ENCODE measurements at regions not wholly inside any gene's neighbourhood (a gene's known extent, or its start where the extent isn't known, plus 50 kb on each side); places are given as distances from the start of the nearest gene placed in this dataset.

DNA sequence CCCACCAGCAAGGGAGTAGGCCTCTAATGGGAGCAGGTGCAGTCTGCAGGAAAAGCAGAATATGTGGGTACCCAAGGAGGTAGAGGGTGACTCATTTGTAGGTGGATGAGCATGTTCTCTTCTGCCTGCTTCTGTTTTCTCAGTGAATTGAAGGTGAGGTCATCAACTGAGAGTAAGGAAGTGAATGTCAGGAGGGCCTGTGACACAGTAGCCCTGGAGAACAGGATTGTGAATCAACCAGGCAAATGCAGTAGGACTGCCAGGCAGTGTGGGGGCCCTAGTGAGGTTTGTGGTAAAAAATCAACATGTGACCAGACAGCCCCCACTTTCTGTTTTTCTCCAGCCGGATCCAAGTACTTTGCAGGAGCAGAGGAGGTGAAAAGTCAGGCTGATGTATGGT lies 150.5 kb upstream of the SOX9 start:
- no peak for DNase-seq

DNA sequence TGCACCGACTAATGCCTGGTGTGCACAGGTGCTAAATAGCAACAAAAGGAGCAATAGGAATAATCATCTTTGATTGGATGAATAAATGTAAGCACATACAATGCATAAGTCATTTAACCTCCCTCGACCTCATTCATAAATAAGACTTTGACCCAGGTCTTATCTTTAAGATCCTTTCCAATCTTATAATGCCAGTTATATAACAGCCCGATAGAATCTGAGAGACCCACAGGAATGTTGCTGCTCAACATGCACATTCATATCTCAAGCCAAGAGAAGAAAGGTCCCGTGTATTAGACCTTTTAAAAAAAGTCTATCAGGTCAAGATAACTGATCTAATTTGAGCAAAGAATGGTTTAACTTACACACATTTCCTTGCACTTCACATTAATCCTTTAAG lies 146.8 kb upstream of the SOX9 start:
- no peak for DNase-seq

DNA sequence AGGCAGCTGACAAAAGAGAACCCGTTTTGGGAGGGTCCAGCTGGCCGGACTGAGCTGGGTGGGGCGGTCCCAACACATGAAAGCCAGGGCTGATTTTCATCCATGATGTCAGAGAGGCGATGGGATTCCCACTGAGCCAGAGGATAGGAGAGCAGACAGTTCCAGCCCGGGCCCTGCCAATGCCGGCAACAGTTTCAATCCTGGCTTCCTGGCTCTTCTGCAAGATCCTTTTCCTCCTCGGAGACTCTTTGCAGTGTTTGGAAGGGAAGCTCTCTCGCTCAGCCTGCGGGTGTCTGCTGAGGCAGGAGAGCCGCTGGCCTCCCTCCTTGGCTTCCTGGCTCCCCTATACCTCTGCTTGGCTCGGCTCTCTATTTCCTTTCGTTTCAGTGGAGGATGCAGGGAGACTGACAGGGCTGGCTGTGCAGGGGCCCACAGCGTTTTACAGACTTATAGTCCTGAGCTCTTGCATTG lies 145.5 kb upstream of the SOX9 start:
- DNase-seq: no peak

DNA sequence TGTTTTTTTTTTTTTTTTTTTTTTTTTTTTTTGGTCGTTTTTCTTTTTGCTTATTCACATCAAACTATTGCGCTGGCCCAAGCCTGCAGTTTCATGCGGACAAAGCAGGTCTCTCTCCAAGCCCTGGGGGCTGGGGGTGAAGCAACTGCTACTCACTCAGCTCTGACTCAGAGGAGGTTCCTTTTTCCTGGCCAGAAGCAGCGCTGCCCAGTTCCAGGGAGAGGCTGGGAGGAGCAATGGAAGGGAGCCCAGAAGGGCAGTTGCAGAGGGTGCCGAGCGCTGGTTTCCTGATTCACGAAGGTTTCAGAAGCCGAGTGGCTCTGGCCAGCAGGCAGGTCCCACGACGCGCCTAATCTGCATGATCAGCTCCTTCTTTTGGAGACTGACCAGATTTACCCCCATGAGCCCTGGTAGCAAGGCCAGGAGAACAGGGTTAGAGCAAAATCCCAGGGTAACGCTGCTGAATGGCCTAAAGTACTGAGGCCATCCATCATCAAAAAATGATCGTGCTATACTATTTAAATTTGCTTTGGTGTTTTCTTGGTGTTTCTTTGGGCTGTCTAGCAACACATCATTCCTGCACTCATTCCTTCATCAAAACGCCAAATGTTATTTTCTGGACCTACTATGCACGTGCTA lies 144.7 kb upstream of the SOX9 start:
- DNase-seq: peak; percentile 24 to 65

DNA sequence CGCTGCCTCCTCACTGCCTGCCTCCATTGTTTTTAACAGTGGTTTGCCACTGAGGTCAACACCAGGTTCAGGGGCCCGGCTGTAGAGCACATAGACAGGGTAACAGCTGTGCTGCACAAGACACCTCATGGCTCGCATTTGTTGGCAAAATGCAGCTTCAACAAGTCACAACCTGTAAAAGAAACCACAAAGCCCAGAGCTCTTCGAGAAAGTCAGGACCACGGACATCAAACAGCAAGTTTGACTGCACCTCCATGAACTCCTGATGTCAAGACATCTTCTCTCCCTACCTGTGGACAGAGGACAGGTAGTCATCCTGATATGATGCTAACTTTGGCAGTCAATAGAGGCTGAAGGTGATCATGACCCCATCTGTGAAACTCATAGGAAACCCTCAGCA lies 142.4 kb upstream of the SOX9 start:
- DNase-seq: no peak

DNA sequence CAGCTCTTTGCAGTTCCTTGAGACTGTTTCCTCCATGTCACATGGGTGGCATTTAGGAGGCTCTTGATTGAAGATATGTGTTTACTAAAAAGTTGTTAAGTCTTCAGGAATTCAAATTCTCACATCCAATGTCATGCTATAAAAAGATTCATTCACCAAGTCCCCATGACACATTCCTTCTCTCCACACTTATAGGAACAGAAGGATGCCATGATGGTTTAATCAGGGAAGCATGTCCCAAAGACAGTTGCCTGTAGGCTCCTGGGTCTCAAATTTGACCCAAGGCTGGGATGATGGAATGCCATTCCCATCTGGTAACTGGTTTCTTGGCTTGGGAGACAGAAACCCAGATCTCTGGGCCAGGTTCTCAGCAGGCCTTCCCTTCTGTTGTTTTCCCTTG lies 140.6 kb upstream of the SOX9 start:
- DNase-seq: no peak

DNA sequence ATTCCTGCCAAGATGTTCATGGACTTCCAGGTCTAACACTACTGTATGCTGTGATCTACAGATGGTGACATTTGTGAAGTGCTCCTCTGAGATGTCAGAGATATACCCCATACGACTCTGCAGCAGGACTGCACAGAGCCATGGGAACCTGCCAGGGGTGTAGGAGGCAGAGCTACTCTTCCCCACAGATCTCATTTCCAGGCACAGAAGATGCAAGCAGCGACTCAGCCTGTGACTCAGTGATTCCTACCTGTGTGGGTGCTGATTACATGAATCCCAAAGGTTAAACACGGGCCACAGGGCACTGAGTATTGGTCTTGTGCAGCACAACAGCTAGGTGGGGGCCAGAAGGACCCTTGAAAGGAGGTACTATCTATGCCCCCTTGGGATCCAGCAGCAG lies 137.0 kb upstream of the SOX9 start:
- no peak for DNase-seq

DNA sequence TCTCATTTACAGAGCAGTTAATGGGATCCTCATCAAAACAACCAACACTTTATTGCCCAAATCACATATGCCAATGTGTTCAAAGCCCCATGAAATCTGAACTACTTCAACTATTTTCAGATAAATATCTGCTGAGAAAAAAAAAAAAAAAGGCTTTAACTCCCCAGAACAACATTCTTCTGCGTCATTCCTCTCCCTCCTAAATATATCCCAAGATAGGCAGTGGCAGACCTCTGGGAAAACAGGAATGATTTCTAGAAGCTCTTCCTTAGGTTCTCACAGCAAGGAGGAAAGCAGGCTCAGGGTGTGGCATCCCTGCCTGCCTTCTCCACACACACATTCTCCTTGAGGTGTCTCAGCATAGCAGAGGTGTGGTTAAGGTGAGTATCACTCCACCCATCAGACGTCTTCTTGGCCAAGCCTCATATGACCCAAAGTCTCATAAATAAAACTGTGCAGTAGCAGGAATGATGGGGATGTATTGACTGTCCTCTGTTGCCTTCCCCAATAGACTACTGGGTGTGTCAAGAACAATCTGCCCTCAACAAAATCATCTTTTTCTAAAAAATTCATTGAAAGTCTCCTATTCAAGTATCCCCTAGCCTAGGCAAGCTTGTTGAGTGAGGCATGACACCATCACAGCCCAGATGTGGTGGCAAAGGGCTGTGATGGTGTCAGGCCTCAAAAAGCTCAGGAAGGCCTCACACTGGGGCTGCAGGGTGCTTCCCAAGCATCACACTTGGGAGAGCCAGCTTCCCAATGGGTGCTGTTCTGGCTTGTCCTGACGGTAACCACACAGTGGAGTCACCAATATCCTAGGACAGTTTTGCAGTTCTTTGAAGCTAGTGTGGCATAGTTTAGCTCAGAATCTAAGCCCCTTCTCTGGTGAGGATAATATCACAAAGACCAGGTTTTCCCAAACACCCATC lies 135.4 kb upstream of the SOX9 start:
- DNase-seq: no peak

DNA sequence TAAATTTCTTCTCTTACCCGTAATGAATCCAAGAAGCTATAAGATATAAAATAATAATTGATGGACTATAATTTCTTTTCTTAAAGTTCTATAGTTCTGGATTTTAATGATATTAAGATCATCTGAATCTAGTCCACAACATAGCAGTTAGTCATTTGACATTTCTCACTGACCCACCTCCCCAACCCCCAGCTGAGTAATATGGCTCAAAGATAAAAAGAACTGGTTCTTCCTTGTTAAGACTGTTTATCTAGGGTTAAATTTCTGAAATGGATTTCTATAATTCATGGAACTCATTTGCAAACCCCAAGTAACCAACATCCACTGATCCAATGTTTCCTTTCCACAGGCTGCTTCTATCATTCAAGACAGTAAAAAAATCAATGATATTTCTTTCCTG lies 133.9 kb upstream of the SOX9 start:
- no peak for DNase-seq

DNA sequence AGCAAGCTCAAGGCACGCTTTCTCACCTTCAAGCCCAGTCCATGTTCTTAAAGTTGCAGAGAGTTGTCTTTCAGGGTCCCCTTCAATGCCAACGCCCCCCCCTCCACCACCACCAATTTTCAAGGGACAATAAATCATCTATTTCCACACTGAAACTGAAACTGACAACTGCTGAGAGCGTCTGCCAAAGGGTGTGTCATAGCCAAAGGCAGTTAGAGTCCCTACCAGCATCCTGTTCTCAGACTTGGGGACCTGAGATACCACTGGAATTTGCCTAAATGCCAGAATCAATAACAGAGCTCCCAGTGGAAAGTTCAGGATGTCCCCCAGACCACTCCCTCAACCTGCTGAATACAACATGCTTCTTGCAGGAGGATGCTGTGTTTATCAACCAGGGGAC lies 133.2 kb upstream of the SOX9 start:
- DNase-seq: no peak

DNA sequence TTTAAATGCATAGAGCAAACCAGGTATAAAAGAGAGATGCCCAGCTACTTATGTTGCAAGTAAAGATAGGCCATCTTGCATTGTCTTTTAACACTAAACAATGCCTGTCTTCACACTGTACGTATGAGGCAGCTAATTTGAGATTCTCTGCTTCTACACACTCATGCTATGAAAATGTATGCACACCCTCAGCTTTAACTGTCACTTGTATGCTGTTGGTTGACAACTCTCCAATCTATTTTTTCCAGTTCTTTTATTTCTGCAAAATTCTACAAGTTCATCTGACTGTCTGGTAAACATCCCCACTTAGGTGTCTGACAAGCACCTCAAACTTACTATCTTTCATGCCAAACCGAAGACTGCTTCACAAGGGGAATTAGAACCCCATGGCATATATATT lies 131.7 kb upstream of the SOX9 start:
- DNase-seq: no peak

DNA sequence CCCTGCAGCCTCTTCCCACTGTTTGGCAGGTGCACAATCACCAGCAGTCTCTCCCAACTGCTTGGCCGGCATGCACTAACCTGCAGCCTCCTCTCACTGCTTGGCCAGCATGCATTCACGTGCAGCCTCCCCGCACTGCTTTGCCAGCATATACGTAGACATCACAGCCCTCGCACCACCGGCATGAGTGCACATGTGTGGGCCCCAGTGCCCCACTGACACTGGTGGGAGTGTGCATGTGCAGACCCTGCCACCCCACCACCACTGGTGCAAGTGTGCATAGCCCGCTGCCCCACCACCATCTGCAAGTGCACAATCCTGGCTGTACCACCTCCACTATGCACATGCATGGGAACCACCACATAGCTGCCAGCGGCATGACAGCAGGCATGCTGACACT lies 127.5 kb upstream of the SOX9 start:
- DNase-seq: no peak

DNA sequence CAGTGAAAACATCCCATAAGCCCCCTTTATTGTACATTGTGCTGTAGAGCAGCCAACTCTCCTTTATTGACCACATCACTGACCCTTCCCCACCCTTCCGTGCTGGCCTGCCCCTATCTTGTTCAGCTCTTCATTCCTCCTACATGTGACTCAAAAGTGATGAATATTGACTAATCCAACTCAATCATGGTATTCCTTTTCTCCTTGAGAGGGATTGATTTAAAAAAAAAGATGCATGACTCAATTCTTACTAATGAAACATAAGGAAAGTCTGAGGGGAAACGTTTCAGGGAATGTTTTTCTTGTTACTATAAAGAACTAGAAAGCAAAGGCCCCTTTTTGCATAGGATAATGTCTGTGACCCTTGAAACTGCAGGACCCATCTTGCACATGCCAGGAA lies 125.2 kb upstream of the SOX9 start:
- no peak for DNase-seq

DNA sequence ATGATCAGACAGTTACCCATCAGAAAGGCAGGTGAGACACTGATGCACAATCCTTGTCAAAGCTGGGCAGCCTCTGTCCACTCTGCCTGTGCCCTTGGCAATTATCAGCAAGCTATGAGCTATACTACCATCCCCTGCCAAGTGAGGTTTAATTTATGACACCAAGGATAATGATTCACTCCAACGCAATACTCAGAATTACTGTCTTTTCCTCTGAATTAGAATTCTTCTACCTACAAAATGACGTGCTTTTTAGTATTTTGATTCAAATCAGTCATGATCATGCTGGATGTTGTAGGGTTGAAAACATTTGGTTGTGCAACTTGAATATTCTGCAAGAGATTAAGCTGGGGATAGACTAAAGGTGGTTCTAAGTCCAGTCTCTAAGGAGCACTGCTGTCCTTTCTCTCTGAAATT lies 116.8 kb upstream of the SOX9 start:
- DNase-seq: no peak

DNA sequence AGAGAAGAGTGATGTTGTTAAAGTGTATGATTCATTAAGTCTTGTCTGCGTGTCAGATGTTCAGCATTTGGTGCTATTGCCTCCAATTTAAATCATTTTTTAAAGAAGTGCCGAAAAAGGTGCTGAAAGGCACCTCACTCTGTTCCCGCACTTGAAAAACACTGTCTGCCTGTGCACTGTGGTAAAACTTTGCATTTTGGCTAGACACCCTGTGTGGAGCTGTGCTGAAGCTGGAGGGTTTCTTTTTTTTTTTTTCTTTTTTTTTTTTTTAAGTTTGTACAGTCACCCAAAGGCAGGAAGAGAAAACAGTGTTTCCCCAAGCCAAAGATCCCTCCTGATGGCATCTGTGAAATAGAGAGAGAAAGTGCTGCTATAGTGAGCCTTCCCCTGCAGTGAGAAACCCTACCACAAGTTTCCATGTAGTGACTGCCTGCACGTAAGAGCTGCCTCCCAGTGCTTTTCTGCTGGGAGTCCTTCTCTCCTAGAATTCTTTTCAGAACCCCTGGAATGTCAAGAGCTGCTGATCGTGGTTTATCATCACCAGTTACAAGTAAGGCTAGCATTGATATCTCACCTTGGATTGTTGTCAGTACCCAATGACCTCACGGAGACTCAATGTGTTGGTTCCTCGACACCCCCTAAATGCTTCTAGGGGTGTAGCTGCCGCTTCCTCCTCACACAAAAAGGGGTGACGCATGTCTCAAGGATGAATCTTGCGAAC lies 116.0 kb upstream of the SOX9 start:
- DNase-seq: no peak

DNA sequence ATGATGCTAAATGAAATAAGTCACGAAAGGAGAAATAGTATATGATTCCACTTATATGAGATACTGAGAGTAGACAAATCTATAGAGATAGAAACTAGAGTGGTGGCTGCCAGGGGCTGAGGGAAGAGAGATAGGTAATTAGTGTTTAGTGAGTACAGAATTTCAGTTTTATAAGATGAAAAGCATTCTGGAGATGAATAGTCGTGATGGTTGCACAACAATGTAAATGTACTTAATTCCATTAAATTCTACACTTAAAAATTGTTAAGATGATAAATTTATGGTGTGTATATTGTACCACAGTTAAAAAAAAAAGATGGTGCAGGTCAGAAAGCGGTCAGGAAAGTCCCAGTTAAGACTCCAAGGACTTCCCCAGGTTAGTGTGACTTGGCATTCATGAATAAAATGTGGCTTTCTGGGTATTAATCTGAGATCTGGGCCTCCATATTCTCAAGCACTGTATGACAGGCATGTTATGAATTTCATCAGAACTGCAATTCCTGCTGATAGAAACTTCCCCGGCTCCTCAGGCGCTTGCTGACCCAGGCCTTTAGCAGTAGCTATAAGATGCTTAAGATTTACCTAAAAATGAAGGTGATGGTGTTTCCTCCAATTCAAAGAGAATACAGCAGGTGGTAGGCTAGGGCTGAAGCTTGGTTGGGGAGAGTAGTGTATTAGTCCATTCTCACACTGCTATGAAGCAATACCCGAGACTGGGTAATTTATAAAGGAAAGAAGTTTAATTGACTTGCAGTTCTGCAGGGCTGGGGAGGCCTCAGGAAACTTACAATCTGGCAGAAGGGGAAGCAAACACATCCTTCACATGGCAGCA lies 115.3 kb upstream of the SOX9 start:
- DNase-seq: no peak

DNA sequence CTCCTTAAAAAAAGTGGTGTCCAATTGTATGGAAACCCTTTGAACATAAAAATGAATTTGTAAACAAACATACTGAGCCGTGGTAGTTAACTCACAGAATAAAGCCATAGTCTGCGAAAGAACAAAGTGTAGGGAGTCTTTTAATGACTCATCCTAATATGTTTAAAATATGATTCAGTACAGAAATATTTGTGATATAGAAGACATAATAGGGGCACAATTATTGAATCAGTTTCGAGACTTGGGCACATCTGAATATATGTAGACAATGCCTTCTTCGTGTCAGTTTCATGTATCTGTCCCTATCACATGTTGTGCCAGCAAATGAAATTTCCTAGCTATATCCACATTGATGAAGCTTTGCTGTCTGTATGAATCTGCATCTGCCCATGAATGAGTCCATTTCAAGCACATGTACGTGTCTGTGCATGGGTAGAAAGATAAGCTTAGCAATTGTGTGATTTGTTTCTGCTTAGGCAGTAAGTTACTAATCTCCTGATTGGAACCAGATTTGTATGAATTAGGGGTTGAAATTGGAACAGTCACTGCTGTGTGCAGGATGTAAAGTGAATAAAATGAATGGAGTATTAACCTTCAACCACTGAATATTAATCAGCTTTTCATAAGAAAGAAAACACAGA lies 112.5 kb upstream of the SOX9 start:
- DNase-seq: no peak

DNA sequence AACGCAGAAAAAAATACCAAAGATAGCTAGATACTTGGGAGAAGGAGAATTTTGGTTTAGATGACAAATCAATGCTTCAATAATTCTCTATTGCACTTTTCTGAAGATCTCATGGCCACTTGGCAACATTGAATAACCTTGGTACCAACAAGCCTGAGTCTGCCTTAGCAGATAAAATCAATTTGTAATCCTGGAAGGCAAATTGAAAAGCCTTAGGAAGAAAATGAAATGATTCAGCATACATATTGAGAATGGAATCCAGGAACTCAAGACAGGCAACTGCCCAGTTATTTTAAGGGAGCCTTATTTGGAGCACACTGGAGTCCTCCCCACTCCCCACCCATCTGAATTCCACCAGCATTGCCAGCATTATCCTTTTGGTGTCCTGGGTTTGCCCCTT lies 109.3 kb upstream of the SOX9 start:
- no peak for DNase-seq

DNA sequence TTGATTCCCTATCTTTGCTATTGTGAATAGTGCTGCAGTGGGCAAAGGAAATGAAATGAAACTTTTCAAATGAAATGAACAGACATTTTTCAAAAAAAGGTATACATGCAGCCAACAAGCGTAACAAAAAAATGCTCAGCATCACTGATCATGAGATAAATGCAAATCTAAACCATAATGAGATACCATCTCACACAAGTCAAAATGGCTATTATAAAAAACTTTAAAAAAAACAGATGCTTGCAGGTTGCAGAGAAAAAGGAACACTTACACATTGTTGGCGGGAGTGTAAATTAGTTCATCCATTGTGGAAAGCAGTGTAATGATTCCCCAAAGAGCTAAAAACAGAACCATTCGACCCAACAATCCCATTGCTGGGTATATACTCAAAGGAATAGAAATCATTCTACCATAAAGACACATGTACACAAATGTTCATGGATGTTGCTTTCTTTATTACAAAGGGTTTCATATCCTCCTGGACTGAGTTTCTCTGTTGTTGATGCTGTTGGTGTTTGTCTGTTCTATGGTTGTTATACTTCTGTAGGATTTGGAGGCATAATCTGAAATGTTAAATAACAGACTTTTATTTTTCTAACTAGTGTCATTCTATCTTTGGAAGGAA lies 99.3 kb upstream of the SOX9 start:
- DNase-seq: no peak

DNA sequence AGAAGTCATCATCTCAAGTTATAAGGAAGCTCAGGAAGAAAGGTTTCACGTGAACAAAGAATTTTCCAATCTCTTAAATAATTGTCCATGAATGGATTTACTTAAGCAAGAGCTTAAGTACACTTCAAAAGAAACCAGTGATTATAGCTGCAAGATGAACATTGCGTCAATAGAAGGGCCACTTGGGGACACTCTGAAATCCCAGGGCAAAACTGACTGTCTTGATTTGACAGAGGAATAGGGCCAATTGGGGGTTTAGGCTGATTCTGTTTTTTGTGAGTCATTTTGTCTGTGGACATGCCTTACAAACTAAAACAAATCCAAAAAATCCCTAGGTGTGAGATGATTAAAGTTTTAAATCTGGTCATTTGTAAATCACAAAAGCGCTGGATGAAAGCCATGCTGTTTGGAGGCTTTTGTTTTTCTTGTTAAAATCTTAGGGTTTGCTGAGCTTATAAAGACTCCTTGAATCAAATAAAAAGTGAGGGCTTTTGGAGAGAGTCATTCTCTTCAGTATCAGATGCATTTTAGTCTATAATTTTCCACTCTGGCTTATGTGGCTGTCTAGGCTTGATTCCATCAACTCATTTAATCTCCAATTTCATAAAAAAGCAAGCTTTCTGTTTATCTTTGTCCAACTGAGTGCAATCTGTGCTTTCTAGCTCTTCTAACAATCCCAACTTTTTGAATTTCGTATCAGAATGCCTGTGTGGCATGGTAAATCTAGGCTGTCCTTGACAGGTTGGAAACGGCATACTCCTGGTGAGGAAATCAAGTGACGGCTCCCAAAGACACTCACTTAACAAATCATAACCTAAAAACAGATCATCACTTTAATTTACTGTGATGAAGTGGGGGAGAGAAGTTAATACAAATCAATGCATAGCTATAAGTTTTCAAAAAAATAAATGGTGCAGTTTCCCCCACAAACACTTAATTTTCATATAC lies 98.2 kb upstream of the SOX9 start:
- DNase-seq: no peak

DNA sequence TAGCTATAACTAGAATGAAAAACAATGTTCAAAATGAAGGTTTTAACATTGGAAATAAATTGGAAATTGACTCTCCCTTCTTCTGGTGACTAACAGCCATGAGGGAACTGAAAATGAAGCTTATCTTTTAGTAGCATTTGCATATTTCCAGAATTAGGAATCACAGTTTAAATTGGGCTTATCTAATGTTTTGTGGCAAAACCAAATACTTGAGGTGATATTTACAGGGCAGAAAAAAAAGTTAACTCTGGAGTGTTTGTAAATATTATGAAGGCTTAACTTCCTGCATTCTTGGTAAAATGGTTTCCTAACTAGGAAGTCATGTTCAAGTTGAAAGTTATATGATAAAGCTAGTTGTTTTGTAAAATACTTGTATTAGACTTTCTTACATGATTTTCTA lies 96.4 kb upstream of the SOX9 start:
- DNase-seq: no peak
